ENCODE measurements at regions not wholly inside any gene's neighbourhood (a gene's known extent, or its start where the extent isn't known, plus 50 kb on each side); places are given as distances from the start of the nearest gene placed in this dataset.

DNA sequence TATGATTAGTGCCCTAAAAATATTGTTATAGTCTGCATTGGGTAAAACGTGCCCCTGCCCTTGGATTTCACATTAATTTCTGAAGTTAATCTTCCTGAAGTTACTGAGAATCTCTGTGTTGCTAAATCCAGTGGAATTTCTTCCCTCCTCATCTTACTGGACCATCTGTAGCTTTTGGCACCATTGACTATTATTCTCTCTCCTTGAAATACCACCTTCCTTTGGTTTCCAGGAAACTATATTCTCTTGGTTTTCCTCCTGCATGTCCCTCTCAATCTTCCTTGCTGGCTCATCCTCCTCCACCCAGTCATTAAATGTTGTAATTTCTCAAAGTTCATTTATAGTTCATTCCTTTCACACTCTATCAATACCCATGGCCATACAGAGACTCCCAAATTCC is 110.6 kb upstream of the SLC35G4 start:
- Histone ChIP-seq H3K27ac (ENCODE audit: low read depth, low read length) (no peak overlapping the region), H3K79me2 (ENCODE audit: insufficient read depth, low read length) (no peaks in the 10 kb centered on the region), H3K9ac (ENCODE audit: low read length) (no peak overlapping the region), H3K4me1 (ENCODE audit: control insufficient read depth in 1 of 2, insufficient read depth in 2 of 2, low read length in 2 of 2) (peaks cover 16 to 30% of the 10 kb centered on the region in 2 experiments), H3K4me3 (replicated peaks in 1 of 2; ENCODE audit: low read depth in 1 of 2, low read length in 2 of 2) (no peak overlapping the region), H2AFZ (ENCODE audit: low read depth, low read length, poor library complexity, severe bottlenecking) (no peak overlapping the region), H3K9me2 (ENCODE audit: insufficient read depth) (no peaks in the 10 kb centered on the region), H3K4me2 (ENCODE audit: low read length) (no peak overlapping the region), H3K36me3 (ENCODE audit: control insufficient read depth in 1 of 2, insufficient read depth in 2 of 2, low read length in 2 of 2) (no peaks in the 10 kb centered on the region), H3K9me3 (ENCODE audit: control insufficient read depth in 1 of 2, insufficient read depth in 1 of 2, low read depth in 1 of 2, low read length in 2 of 2) (no peaks in the 10 kb centered on the region), H4K20me1 (ENCODE audit: insufficient read depth) (no peaks in the 10 kb centered on the region), H3K27me3 (ENCODE audit: insufficient read depth, low read length) (peaks cover 5% of the 10 kb centered on the region; the same call in 1 of the 2 replicates)
- ATAC-seq (no peak), DNase-seq (ENCODE audit: low read depth, low spot score) (no peak)
- BruUV-seq (replicated peaks) = no TSS peak
- no peak for TF ChIP-seq POLR2AphosphoS5 (IDR thresholded peaks at IDR 0.05; ENCODE audit: low read depth, low read length)
- no peak for TF ChIP-seq SIN3A (IDR thresholded peaks at IDR 0.05; ENCODE audit: low read depth)
- TF ChIP-seq ZBTB33 (IDR thresholded peaks at IDR 0.05; ENCODE audit: extremely low read depth, insufficient replicate concordance, low read length) = no peak
- TF ChIP-seq ZNF274 (IDR thresholded peaks at IDR 0.05; ENCODE audit: low read depth, low read length) = no peak
- TF ChIP-seq CEBPB (IDR thresholded peaks at IDR 0.05; ENCODE audit: low read depth) = no peak
- no peak for TF ChIP-seq TCF7L2 (IDR thresholded peaks at IDR 0.05; ENCODE audit: borderline replicate concordance, extremely low read depth, insufficient read depth, insufficient read length)
- TF ChIP-seq JUND (IDR thresholded peaks at IDR 0.05) = no peak
- no peak for TF ChIP-seq MAX (IDR thresholded peaks at IDR 0.05)
- TF ChIP-seq SP1 (IDR thresholded peaks at IDR 0.05; ENCODE audit: low read depth) = no peak
- no peak for TF ChIP-seq CBX3 (IDR thresholded peaks at IDR 0.05; ENCODE audit: low read depth)
- TF ChIP-seq REST (IDR thresholded peaks at IDR 0.05; ENCODE audit: low read depth) = no peak
- no peak for TF ChIP-seq EZH2phosphoT487 (IDR thresholded peaks at IDR 0.05; ENCODE audit: borderline replicate concordance)
- no peak for TF ChIP-seq SRF (IDR thresholded peaks at IDR 0.05; ENCODE audit: low read depth)
- TF ChIP-seq EZH2 (IDR thresholded peaks at IDR 0.05) = no peak
- no peak for TF ChIP-seq YY1 (IDR thresholded peaks at IDR 0.05; ENCODE audit: extremely low read depth, insufficient replicate concordance, low read depth, low read length)
- ChIA-PET CTCF (no interaction called here), POLR2A (no interaction called here), RAD21 (ENCODE audit: low non-redundant PET in 1 of 2, low total read pairs in 2 of 2, uncharacterized antibody in 2 of 2, unreplicated experiment in 2 of 2) (no interaction called here)
- intact Hi-C loops (cut with micrococcal nuclease) = no loop called here

All from HCT116 (cell line).